ENCODE measurements at regions not wholly inside any gene's neighbourhood (a gene's known extent, or its start where the extent isn't known, plus 50 kb on each side); places are given as distances from the start of the nearest gene placed in this dataset.

GRCh38 chr12:18799561-18799960 is 61.6 kb downstream of the CAPZA3 start:
- TF ChIP-seq POLR2AphosphoS5 (IDR thresholded peaks at IDR 0.05; ENCODE audit: low read depth, low read length) (no peak), EZH2 (IDR thresholded peaks at IDR 0.05; ENCODE audit: low read depth, low read length, severe bottlenecking) (no peak), ATF2 (IDR thresholded peaks at IDR 0.05; ENCODE audit: low read length) (no peak), RAD21 (IDR thresholded peaks at IDR 0.05 in 1 of 2, conservative IDR thresholded peaks at IDR 0.05 in 1 of 2; ENCODE audit: low read depth in 2 of 2, low read length in 2 of 2) (no peak), CEBPB (IDR thresholded peaks at IDR 0.05; ENCODE audit: low read depth, low read length) (no peak), RFX5 (IDR thresholded peaks at IDR 0.05; ENCODE audit: borderline replicate concordance, low read depth, low read length) (no peak), POLR2A (IDR thresholded peaks at IDR 0.05; ENCODE audit: control extremely low read depth in 1 of 2, low read depth in 2 of 2, low read length in 2 of 2) (no peak), RXRA (IDR thresholded peaks at IDR 0.05; ENCODE audit: insufficient read depth, low read depth, low read length) (no peak), CTCF (IDR thresholded peaks at IDR 0.05; ENCODE audit: control extremely low read depth in 1 of 3, insufficient read depth in 1 of 3, low read depth in 1 of 3, low read length in 3 of 3) (no peak), SIN3A (conservative IDR thresholded peaks at IDR 0.05 in 1 of 2, IDR thresholded peaks at IDR 0.05 in 1 of 2; ENCODE audit: low read depth in 1 of 2, low read length in 2 of 2) (no peak), EP300 (IDR thresholded peaks at IDR 0.05; ENCODE audit: borderline replicate concordance in 1 of 2, low read depth in 2 of 2, low read length in 2 of 2) (no peak), CBX5 (IDR thresholded peaks at IDR 0.05; ENCODE audit: low read depth, low read length) (no peak), EGR1 (IDR thresholded peaks at IDR 0.05; ENCODE audit: borderline replicate concordance, low read depth, low read length) (no peak), ATF3 (IDR thresholded peaks at IDR 0.05; ENCODE audit: insufficient read depth, low read depth, low read length) (no peak)

Measured in H1 (cell line).